ENCODE measurements at regions not wholly inside any gene's neighbourhood (a gene's known extent, or its start where the extent isn't known, plus 50 kb on each side); places are given as distances from the start of the nearest gene placed in this dataset.
"Not testable (repeated sequence)": the region's sequence is repeated elsewhere in the genome, so short reads cannot be mapped to it uniquely, and the experiment has no call there.

GRCh38 chr9:34783951-34784487, 74.1 kb upstream of the CCL21 start:
- no peak for DNase-seq

- no peak for DNase-seq
Observed at GRCh38 chr9:34782372-34782771, 72.4 kb upstream of the CCL21 start.

- DNase-seq: no peak
Observed at GRCh38 chr9:34777666-34778065, 67.7 kb upstream of the CCL21 start.

GRCh38 chr9:34773955-34774354, 64.0 kb upstream of the CCL21 start:
- DNase-seq: no peak

GRCh38 chr9:34773306-34773910, 63.5 kb upstream of the CCL21 start:
- no peak for DNase-seq

- no peak for DNase-seq
Observed at GRCh38 chr9:34771007-34771406, 61.1 kb upstream of the CCL21 start.

GRCh38 chr9:34767087-34767486, 57.2 kb upstream of the CCL21 start:
- not testable (repeated sequence) for DNase-seq

GRCh38 chr9:34760196-34761040, 50.5 kb upstream of the CCL21 start:
- DNase-seq: peak; percentile 55
